HG02970 (cell line): ENCODE measurements at regions not wholly inside any gene's neighbourhood (a gene's known extent, or its start where the extent isn't known, plus 50 kb on each side); places are given as distances from the start of the nearest gene placed in this dataset.

Experiments used
- ATAC-seq: cut with Tn5 transposase; IDR thresholded peaks from one replicate; pipeline ENCODE4 v1.9.1; 2021; ENCODE audit warnings: mild to moderate bottlenecking, moderate library complexity, moderate number of reproducible peaks; ENCODE audit not compliant: unreplicated experiment, low FRiP score

GRCh38 chr4:165666836-165667235 lies 206.2 kb upstream of the TLL1 start:
- no peak for ATAC-seq

- no peak for ATAC-seq
Observed at GRCh38 chr4:165667969-165668368, 205.1 kb upstream of the TLL1 start.

GRCh38 chr4:165668694-165669093 lies 204.3 kb upstream of the TLL1 start:
- no peak for ATAC-seq

GRCh38 chr4:165677081-165677480 lies 196.0 kb upstream of the TLL1 start:
- ATAC-seq, result no peak

GRCh38 chr4:165678236-165678935 lies 194.7 kb upstream of the TLL1 start:
- no peak for ATAC-seq

- ATAC-seq, result no peak
Observed at GRCh38 chr4:165678936-165679325, 194.1 kb upstream of the TLL1 start.

- ATAC-seq, result no peak
Observed at GRCh38 chr4:165680821-165681220, 192.2 kb upstream of the TLL1 start.

GRCh38 chr4:165682611-165683010 lies 190.4 kb upstream of the TLL1 start:
- no peak for ATAC-seq

GRCh38 chr4:165684177-165684805 lies 188.7 kb upstream of the TLL1 start:
- no peak for ATAC-seq

GRCh38 chr4:165686756-165687155 lies 186.3 kb upstream of the TLL1 start:
- ATAC-seq, result no peak

- ATAC-seq, result no peak
Observed at GRCh38 chr4:165689159-165689558, 183.9 kb upstream of the TLL1 start.

- no peak for ATAC-seq
Observed at GRCh38 chr4:165692082-165692481, 181.0 kb upstream of the TLL1 start.

GRCh38 chr4:165698272-165698671 lies 174.8 kb upstream of the TLL1 start:
- ATAC-seq, result no peak

GRCh38 chr4:165699055-165699454 lies 174.0 kb upstream of the TLL1 start:
- no peak for ATAC-seq

GRCh38 chr4:165700855-165701254 lies 172.2 kb upstream of the TLL1 start:
- no peak for ATAC-seq

- ATAC-seq, result no peak
Observed at GRCh38 chr4:165707128-165707527, 165.9 kb upstream of the TLL1 start.

- ATAC-seq, result no peak
Observed at GRCh38 chr4:165709516-165709915, 163.5 kb upstream of the TLL1 start.

- no peak for ATAC-seq
Observed at GRCh38 chr4:165709973-165710526, 163.0 kb upstream of the TLL1 start.

GRCh38 chr4:165711436-165711835 lies 161.6 kb upstream of the TLL1 start:
- no peak for ATAC-seq

GRCh38 chr4:165711912-165712311 lies 161.1 kb upstream of the TLL1 start:
- ATAC-seq, result no peak

- ATAC-seq, result no peak
Observed at GRCh38 chr4:165714650-165715049, 158.4 kb upstream of the TLL1 start.

- no peak for ATAC-seq
Observed at GRCh38 chr4:165715211-165715610, 157.8 kb upstream of the TLL1 start.
